ENCODE measurements at regions not wholly inside any gene's neighbourhood (a gene's known extent, or its start where the extent isn't known, plus 50 kb on each side); places are given as distances from the start of the nearest gene placed in this dataset.
"Not testable (repeated sequence)": the region's sequence is repeated elsewhere in the genome, so short reads cannot be mapped to it uniquely, and the experiment has no call there.

- Histone ChIP-seq H3K27ac (no peak overlapping the region), H3K27me3 (replicated peaks in 1 of 7) (peaks cover 0 to 8% (median 0%) of the 10 kb centered on the region in 7 donors), H3K4me1 (no peaks in the 10 kb centered on the region), H3K4me3 (no peak overlapping the region), H3K9me3 (no peaks in the 10 kb centered on the region), H3K36me3 (no peaks in the 10 kb centered on the region)
- 56 to 83% (median 79%) methylated on average over 3 of the region's 3 CpGs for WGBS, 5 donors
- no peak for DNase-seq
- TF ChIP-seq POLR2AphosphoS5 (IDR thresholded peaks at IDR 0.05): no peak
- TF ChIP-seq, protein P1, sequence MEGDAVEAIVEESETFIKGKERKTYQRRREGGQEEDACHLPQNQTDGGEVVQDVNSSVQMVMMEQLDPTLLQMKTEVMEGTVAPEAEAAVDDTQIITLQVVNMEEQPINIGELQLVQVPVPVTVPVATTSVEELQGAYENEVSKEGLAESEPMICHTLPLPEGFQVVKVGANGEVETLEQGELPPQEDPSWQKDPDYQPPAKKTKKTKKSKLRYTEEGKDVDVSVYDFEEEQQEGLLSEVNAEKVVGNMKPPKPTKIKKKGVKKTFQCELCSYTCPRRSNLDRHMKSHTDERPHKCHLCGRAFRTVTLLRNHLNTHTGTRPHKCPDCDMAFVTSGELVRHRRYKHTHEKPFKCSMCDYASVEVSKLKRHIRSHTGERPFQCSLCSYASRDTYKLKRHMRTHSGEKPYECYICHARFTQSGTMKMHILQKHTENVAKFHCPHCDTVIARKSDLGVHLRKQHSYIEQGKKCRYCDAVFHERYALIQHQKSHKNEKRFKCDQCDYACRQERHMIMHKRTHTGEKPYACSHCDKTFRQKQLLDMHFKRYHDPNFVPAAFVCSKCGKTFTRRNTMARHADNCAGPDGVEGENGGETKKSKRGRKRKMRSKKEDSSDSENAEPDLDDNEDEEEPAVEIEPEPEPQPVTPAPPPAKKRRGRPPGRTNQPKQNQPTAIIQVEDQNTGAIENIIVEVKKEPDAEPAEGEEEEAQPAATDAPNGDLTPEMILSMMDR (IDR thresholded peaks at IDR 0.05 in 8 of 11, conservative IDR thresholded peaks at IDR 0.05 in 3 of 11): no peak
- TF ChIP-seq POLR2A (IDR thresholded peaks at IDR 0.05): no peak
- intact Hi-C loops (cut with DNase I; ENCODE audit: low total_unique reads): loop anchor here (10.0 kb wide), 1 partner anchor 236 kb away; no protein-coding TSS in a partner anchor
Measured at GRCh38 chr4:67320645-67321044, 224.7 kb downstream of the CENPC start.

DNA sequence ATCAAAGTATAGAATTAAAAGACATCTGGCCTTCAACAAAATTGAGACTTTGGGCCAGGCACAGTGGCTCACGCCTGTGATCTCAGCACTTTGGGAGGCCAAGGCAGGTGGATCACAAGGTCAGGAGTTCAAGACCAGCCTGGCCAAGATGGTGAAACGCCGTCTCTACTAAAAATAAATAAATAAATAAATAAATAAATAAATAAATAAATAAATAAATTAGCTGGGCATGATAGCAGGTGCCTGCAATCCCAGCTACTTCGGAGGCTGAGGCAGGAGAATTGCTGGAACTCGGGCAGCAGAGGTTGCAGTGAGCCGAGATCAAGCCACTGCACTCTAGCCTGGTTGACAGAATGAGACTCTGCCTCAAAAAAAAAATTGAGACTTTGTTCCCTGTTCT, 225.7 kb downstream of the CENPC start:
- not testable (repeated sequence) for H3K4me3 ChIP-seq; H3K36me3 ChIP-seq; DNase-seq; H3K27me3 ChIP-seq (replicated peaks in 1 of 7); H3K9me3 ChIP-seq; H3K4me1 ChIP-seq; H3K27ac ChIP-seq
- intact Hi-C loops (cut with DNase I; ENCODE audit: low total_unique reads): loop anchor here (10.0 kb wide), 1 partner anchor 235 kb away; no protein-coding TSS in a partner anchor
- WGBS, 5 donors: 83 to 95% (median 86%) methylated on average over 6 of the region's 6 CpGs

DNA sequence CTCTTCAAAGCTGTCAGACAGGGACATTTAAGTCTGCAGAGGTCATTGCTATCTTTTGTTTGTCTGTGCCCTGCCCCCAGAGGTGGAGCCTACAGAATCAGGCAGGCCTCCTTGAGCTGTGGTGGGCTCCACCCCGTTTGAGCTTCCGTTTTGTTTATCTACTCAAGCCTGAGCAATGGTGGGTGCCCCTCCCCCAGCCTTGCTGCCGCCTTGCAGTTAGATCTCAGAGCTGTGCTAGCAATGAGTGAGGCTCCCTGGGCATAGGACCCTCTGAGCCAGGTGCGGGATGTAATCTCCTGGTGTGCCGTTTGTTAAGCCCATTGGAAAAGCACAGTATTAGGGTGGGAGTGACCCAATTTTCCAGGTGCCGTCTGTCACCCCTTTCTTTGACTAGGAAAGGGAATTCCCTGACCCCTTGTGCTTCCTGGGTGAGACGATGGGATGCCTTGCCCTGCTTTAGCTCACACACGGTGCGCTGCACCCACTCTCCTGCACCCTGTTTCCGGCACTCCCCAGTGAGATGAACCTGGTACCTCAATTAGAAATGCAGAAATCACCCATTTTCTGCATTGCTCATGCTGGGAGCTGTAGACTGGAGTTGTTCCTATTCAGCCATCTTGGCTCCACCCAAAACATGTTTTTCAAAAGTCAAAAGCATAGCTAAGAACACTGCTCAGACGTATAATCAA, 244.7 kb downstream of the CENPC start:
- H3K4me3 ChIP-seq; H3K36me3 ChIP-seq; intact Hi-C loops (cut with DNase I; ENCODE audit: low total_unique reads); H3K9me3 ChIP-seq; H3K27ac ChIP-seq; H3K27me3 ChIP-seq (replicated peaks in 1 of 7); H3K4me1 ChIP-seq; DNase-seq: not testable (repeated sequence)
- WGBS, 5 donors: 76 to 85% (median 82%) methylated on average over 10 to 11 of the region's 11 CpGs

- Histone ChIP-seq H3K36me3 (no peaks in the 10 kb centered on the region), H3K4me3 (no peak overlapping the region), H3K27me3 (replicated peaks in 1 of 7) (no peaks in the 10 kb centered on the region), H3K9me3 (no peaks in the 10 kb centered on the region), H3K27ac (no peak overlapping the region), H3K4me1 (no peaks in the 10 kb centered on the region)
- 35 to 51% (median 42%) methylated on average over 2 of the region's 2 CpGs for WGBS, 5 donors
- intact Hi-C loops (cut with DNase I; ENCODE audit: low total_unique reads): no loop called here
- TF ChIP-seq, protein P1 (IDR thresholded peaks at IDR 0.05 in 8 of 11, conservative IDR thresholded peaks at IDR 0.05 in 3 of 11): no peak
- TF ChIP-seq POLR2A (IDR thresholded peaks at IDR 0.05) (no peak), POLR2AphosphoS5 (IDR thresholded peaks at IDR 0.05) (no peak)
- no peak for DNase-seq
Measured at GRCh38 chr4:67292636-67293035, 252.7 kb downstream of the CENPC start.

DNA sequence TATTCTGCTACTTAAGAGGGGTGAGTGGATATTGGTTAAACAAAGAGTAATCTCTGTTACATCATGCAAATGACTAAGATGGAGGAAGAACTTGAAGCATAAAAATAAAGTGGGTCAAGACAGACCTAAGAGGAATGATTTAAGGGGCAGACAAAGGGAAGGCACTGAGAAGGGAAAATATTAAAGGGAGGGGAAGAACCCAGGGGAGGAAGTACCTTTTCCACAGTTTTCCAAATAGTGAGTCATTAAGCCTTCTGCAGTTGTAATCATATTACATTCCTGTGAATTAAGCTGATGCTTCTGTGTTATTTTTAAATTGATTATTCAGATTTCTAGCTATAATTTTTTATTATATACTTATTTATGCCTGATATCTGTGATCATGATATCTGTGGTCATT, 253.3 kb downstream of the CENPC start:
- intact Hi-C loops (cut with DNase I; ENCODE audit: low total_unique reads): no loop called here
- peaks cover 0 to under 1% (median 0%) of the 10 kb centered on the region in 8 donors for H3K9me3 ChIP-seq
- no peak for DNase-seq
- H3K27ac ChIP-seq: no peak overlapping the region
- H3K36me3 ChIP-seq: no peaks in the 10 kb centered on the region
- TF ChIP-seq, protein P1 (IDR thresholded peaks at IDR 0.05 in 8 of 11, conservative IDR thresholded peaks at IDR 0.05 in 3 of 11): no peak
- no peak for TF ChIP-seq POLR2AphosphoS5 (IDR thresholded peaks at IDR 0.05)
- H3K4me3 ChIP-seq: no peak overlapping the region
- H3K4me1 ChIP-seq: no peaks in the 10 kb centered on the region
- no peaks in the 10 kb centered on the region for H3K27me3 ChIP-seq (replicated peaks in 1 of 7)
